ENCODE measurements at regions not wholly inside any gene's neighbourhood (a gene's known extent, or its start where the extent isn't known, plus 50 kb on each side); places are given as distances from the start of the nearest gene placed in this dataset.

DNA sequence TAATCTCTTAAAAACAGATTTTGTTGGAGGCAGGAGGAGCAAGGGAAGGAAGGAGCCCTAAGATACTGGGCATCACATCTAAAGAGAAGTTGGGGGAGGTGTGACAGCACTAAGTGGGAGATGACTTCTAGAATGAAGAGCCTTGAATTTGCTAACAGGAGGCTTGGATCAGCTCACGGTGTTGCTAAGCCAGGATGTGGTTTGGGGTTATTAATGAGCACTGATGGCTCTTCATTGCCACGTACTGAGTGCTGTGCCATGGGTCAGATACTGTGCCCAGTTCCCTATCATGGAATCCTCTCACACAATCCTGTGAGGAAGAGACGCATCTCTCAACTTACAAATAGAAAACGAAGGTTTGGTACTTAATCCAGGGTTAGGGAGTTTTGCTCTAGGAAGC is 78.5 kb downstream of the C7orf25 start:
- no peaks in the 10 kb centered on the region for H3K27me3 Mint-ChIP-seq (ENCODE audit: low read depth)
- H3K4me1 Mint-ChIP-seq: peaks cover 26% of the 10 kb centered on the region
- no peaks in the 10 kb centered on the region for H3K36me3 Mint-ChIP-seq (ENCODE audit: low read depth)
- H3K9me3 Mint-ChIP-seq: no peaks in the 10 kb centered on the region
- peak overlapping the region in 2 of 3 experiments; percentile 6 to 81 for H3K27ac Mint-ChIP-seq
- H3K4me3 Mint-ChIP-seq: no peak overlapping the region
- TF ChIP-seq, protein P1, sequence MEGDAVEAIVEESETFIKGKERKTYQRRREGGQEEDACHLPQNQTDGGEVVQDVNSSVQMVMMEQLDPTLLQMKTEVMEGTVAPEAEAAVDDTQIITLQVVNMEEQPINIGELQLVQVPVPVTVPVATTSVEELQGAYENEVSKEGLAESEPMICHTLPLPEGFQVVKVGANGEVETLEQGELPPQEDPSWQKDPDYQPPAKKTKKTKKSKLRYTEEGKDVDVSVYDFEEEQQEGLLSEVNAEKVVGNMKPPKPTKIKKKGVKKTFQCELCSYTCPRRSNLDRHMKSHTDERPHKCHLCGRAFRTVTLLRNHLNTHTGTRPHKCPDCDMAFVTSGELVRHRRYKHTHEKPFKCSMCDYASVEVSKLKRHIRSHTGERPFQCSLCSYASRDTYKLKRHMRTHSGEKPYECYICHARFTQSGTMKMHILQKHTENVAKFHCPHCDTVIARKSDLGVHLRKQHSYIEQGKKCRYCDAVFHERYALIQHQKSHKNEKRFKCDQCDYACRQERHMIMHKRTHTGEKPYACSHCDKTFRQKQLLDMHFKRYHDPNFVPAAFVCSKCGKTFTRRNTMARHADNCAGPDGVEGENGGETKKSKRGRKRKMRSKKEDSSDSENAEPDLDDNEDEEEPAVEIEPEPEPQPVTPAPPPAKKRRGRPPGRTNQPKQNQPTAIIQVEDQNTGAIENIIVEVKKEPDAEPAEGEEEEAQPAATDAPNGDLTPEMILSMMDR (IDR thresholded peaks at IDR 0.05; ENCODE audit: unreplicated experiment in 3 of 3): no peak

GRCh38 chr7:42832667-42833066 is 79.2 kb downstream of the C7orf25 start:
- H3K27me3 Mint-ChIP-seq (ENCODE audit: low read depth): no peaks in the 10 kb centered on the region
- H3K27ac Mint-ChIP-seq: peak overlapping the region in 2 of 3 experiments; percentile 81 to 88

GRCh38 chr7:42831718-42832522 is 80.0 kb downstream of the C7orf25 start:
- peaks cover 26% of the 10 kb centered on the region for H3K4me1 Mint-ChIP-seq
- peak overlapping the region; percentile 73 to 88 (median 81) for H3K27ac Mint-ChIP-seq
- no peaks in the 10 kb centered on the region for H3K9me3 Mint-ChIP-seq
- H3K36me3 Mint-ChIP-seq (ENCODE audit: low read depth): no peaks in the 10 kb centered on the region
- TF ChIP-seq, protein P1 (IDR thresholded peaks at IDR 0.05; ENCODE audit: unreplicated experiment in 3 of 3): peak; percentile 77 to 81 (median 78)
- peak overlapping the region in 2 of 3 experiments; percentile 24 to 47 for H3K4me3 Mint-ChIP-seq
- no peaks in the 10 kb centered on the region for H3K27me3 Mint-ChIP-seq (ENCODE audit: low read depth)

More at GRCh38 chr7:42832667-42833066, 79.2 kb downstream of the C7orf25 start:
- TF ChIP-seq, protein P1 (IDR thresholded peaks at IDR 0.05; ENCODE audit: unreplicated experiment in 3 of 3): no peak
- peaks cover 26% of the 10 kb centered on the region for H3K4me1 Mint-ChIP-seq
- H3K4me3 Mint-ChIP-seq: no peak overlapping the region
- H3K36me3 Mint-ChIP-seq (ENCODE audit: low read depth): no peaks in the 10 kb centered on the region
- no peaks in the 10 kb centered on the region for H3K9me3 Mint-ChIP-seq

DNA sequence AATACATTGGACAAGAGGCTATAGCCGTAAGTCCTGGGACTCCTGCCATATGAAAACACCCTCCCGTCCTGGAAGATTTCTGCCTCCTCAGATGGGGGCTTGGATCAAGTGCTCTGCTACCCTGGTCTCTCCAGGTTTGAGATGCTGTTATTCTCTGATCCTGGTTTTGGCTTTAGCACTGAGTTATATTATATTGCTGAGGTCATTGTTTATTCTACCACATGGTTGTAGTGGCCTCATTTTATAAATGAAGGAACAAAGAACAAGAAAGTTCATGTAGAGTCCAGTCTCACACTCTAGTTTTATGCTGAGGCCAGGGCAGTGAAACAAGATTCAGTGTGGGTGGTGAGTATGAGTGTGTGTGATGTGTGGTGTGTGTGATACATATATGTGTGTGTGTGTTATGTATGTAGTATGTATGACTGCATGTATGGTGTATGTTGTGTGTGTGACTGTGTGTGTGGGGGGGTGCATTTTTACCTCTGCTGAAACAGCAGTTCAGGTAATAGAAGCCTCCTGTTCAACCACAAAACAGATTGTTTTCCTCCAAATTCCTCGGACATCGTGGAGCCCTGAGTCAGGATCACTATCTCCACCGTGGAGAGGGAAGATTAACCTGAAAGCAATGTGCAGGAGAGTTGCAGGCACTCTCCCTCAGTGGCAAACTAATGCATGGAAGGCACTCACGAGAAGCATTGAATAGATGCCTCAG is 80.7 kb downstream of the C7orf25 start:
- peak overlapping the region in 2 of 3 experiments; percentile 12 to 24 for H3K4me3 Mint-ChIP-seq
- no peaks in the 10 kb centered on the region for H3K36me3 Mint-ChIP-seq (ENCODE audit: low read depth)
- peaks cover 26% of the 10 kb centered on the region for H3K4me1 Mint-ChIP-seq
- H3K9me3 Mint-ChIP-seq: no peaks in the 10 kb centered on the region
- TF ChIP-seq, protein P1 (IDR thresholded peaks at IDR 0.05; ENCODE audit: unreplicated experiment in 3 of 3): no peak
- peak overlapping the region; percentile 73 to 88 (median 81) for H3K27ac Mint-ChIP-seq
- H3K27me3 Mint-ChIP-seq (ENCODE audit: low read depth): no peaks in the 10 kb centered on the region

GRCh38 chr7:42812779-42813178 is 99.1 kb downstream of the C7orf25 start:
- Mint-ChIP-seq H3K36me3 (ENCODE audit: low read depth) (no peaks in the 10 kb centered on the region), H3K27ac (no peak overlapping the region), H3K27me3 (ENCODE audit: low read depth) (peaks cover 6% of the 10 kb centered on the region), H3K4me1 (no peaks in the 10 kb centered on the region), H3K4me3 (no peak overlapping the region), H3K9me3 (peaks cover 42% of the 10 kb centered on the region)
- TF ChIP-seq, protein P1 (IDR thresholded peaks at IDR 0.05; ENCODE audit: unreplicated experiment in 3 of 3): no peak

Data from nephron (organoid).